Fibroblast of the aortic adventitia (primary cell): ENCODE measurements at regions not wholly inside any gene's neighbourhood (a gene's known extent, or its start where the extent isn't known, plus 50 kb on each side); places are given as distances from the start of the nearest gene placed in this dataset.
A peak's percentile ranks its signal among the peaks of the same experiment; 100 is the strongest.

Experiments
- DNase-seq: peaks from one replicate; pipeline ENCODE4 v3.0.0-alpha.2; 2010; ENCODE audit warnings: low read depth
- H3K4me3 ChIP-seq: 2 replicates; pipeline ENCODE4 v1.5.1; 2011; ENCODE audit warnings: low read depth, mild to moderate bottlenecking, control low read depth, low read length, moderate library complexity
- TF ChIP-seq, protein P1 (sequence below): IDR thresholded peaks from 2 replicates; pipeline ENCODE4 v1.5.1; 2011; ENCODE audit warnings: mild to moderate bottlenecking, low read length, control low read depth, inconsistent platforms; ENCODE audit not compliant: insufficient read depth

DNA sequence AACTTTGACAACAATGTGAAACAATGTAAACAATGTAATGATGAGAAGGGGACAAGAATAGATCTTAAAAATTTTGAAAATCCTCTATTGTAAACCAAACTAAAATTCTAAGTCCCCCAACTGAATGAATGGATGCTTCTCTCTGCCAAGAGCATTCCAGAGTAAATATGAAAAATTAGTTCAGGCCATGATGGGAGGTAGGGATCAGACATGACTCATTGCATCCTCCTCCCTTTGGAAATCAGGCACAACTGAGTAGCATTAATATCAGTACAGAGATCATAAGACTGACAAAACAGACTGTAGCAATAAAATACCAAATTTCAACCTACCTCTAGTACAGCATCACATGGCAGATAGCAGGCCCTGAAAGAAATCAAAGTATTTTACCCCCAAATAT, 559.9 kb downstream of the C12orf50 start:
- no peak overlapping the region for H3K4me3 ChIP-seq
- TF ChIP-seq, protein P1, sequence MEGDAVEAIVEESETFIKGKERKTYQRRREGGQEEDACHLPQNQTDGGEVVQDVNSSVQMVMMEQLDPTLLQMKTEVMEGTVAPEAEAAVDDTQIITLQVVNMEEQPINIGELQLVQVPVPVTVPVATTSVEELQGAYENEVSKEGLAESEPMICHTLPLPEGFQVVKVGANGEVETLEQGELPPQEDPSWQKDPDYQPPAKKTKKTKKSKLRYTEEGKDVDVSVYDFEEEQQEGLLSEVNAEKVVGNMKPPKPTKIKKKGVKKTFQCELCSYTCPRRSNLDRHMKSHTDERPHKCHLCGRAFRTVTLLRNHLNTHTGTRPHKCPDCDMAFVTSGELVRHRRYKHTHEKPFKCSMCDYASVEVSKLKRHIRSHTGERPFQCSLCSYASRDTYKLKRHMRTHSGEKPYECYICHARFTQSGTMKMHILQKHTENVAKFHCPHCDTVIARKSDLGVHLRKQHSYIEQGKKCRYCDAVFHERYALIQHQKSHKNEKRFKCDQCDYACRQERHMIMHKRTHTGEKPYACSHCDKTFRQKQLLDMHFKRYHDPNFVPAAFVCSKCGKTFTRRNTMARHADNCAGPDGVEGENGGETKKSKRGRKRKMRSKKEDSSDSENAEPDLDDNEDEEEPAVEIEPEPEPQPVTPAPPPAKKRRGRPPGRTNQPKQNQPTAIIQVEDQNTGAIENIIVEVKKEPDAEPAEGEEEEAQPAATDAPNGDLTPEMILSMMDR = no peak
- DNase-seq = peak; percentile 60

DNA sequence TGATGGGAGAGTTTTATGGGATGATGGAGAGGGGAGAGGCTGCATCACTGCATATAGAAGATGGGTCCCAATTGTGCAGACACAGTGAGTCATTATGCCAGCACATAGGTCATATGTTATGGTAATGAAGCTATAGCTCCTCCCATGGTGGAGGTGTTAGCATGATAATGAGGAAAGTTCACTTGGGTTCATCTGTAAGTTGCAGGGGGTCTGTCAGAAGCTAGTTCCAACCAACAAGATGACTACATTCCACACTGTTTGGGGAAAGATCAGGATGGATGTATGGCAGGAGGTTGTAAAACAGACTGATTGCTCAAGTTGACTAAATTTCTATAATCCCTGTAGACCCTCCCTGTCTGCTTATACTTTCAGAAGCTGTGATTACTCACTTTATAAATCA, 561.3 kb downstream of the C12orf50 start:
- TF ChIP-seq, protein P1 = no peak
- H3K4me3 ChIP-seq = no peak overlapping the region
- DNase-seq = no peak

DNA sequence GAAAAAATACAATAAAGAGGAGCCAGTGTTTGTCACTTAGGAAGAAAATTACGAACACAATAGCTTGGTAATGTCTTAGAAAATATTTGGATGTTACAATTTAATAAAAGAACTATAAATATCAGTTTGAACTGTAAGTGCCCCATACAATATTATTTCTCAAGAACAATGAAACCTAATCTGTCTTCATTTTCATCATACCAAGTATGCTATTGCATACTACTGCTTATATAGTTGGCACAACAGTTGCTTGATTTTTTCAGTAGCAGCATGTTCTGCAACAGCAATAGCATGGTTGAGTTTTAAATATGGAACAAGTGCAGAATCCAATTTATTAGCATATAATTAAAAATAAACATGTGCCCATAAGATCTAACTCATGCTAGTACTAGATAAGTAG, 564.6 kb downstream of the C12orf50 start:
- DNase-seq = no peak
- TF ChIP-seq, protein P1 = no peak
- no peak overlapping the region for H3K4me3 ChIP-seq

DNA sequence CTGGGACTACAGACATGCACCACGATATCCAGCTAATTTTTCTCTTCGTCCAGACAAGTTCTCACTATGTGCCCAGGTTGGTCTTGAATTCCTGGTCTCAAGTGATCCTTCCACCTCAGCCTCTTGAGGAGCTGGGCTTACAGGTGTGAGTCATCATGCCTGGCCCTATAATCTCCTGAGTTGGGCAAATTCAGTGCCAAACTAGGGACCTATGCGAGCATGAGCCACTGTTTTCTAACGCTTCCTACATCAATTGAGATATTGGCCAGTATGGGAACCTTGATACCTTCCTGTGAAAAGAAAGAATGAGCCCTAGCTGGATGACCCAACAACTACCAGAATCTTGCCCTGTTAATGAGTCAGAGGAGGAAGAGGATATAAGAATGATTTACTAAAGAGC, 585.2 kb downstream of the C12orf50 start:
- TF ChIP-seq, protein P1 = no peak
- H3K4me3 ChIP-seq = no peak overlapping the region
- no peak for DNase-seq

DNA sequence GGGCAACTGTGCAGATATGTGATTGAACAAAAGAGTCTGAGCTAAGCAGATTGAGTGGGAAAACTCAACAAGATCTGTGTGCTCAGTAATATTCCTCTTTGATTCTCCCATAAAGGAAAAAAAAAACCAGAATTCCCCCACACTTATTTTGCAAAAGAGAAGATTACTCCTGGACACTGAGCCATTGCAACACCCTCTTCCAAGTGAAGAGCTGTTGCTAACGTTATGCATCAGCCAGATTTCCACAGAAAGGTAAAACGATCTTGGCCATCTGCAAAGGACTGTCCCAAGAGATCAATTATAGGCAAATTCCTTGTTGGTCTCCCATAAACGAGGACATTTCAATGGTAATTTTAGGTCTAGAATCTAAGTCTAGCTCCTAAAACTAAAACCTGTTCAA, 587.7 kb downstream of the C12orf50 start:
- H3K4me3 ChIP-seq = no peak overlapping the region
- TF ChIP-seq, protein P1 = no peak
- DNase-seq = no peak

DNA sequence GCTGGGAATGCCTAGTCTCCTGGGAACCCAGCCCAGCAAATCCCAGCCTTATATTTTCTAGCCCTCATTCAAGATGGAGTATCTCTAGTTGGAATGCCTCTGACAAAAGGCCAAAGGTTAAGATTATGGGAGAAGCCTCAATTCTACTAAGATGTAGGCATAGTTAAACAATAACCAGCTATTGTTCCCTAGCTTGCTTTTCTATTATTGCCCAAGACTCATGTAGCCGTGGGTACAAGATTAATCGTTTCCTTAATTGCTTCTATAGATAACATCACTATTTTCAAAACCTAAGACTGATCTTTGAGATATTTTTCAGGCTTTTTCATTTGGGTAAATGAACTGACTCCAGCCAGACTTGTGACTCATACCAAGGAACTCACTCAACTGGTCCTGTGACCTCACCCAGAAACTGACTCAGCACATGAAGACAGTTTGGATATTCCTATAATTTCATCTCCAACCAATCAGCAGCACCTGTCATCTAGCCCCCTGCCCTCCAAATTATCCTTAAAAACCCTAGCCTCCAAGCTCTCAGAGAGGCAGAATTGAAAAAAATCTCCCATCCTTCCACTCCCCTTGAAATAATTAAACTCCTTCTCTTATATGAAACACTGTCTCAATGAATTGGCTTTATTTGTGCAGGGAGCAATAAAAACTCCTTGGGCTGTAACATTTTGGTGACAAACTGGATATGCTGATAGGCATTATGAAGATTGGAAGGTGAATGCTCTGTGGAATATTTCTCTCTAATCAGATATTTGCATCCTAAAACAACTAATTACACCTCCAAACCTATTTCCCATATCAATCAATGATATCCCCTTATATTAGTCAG, 589.0 kb downstream of the C12orf50 start:
- no peak overlapping the region for H3K4me3 ChIP-seq
- TF ChIP-seq, protein P1 = no peak
- peak; percentile 96 for DNase-seq
